Astrocyte (in vitro differentiated cells and primary cell): ENCODE measurements at regions not wholly inside any gene's neighbourhood (a gene's known extent, or its start where the extent isn't known, plus 50 kb on each side); places are given as distances from the start of the nearest gene placed in this dataset.

ENCODE experiments used
- DNase-seq: peaks from one replicate; pipeline ENCODE4 v3.0.0-alpha.2; 2010; ENCODE audit warnings: low read depth
- FAIRE-seq: peaks from 2 replicates; lab custom pipeline; 2011; peaks lifted over from hg19 to GRCh38; lab: Jason Lieb, UNC
- H2AFZ ChIP-seq: 2 replicates; pipeline ENCODE4 v1.6.0; 2012; ENCODE audit warnings: low read depth, low read length, inconsistent platforms
- H3K27ac ChIP-seq: 2 replicates; pipeline ENCODE4 v1.5.1; 2011; ENCODE audit warnings: low read depth, low read length, inconsistent platforms
- H3K27me3 ChIP-seq: 2 replicates; pipeline ENCODE4 v1.6.0; 2011; ENCODE audit warnings: low read length, inconsistent platforms; ENCODE audit not compliant: insufficient read depth
- H3K36me3 ChIP-seq: 2 replicates; pipeline ENCODE4 v1.5.1; 2011; ENCODE audit warnings: low read length, inconsistent platforms; ENCODE audit not compliant: insufficient read depth
- H3K4me1 ChIP-seq: 2 replicates; pipeline ENCODE4 v1.5.1; 2011; ENCODE audit warnings: low read length, inconsistent platforms; ENCODE audit not compliant: insufficient read depth
- H3K4me2 ChIP-seq: 2 replicates; pipeline ENCODE4 v1.6.0; 2012; ENCODE audit warnings: low read length, inconsistent platforms
- H3K4me3 ChIP-seq: 2 replicates; pipeline ENCODE4 v1.5.1; 2011; ENCODE audit warnings: low read depth, mild to moderate bottlenecking, low read length, inconsistent platforms; ENCODE audit not compliant: insufficient read depth
- H3K79me2 ChIP-seq: 2 replicates; pipeline ENCODE4 v1.6.0; 2012; ENCODE audit warnings: mild to moderate bottlenecking, low read length, inconsistent platforms; ENCODE audit not compliant: insufficient read depth
- H3K9ac ChIP-seq: 2 replicates; pipeline ENCODE4 v1.6.0; 2012; ENCODE audit warnings: mild to moderate bottlenecking, low read length, inconsistent platforms
- H3K9me3 ChIP-seq: 2 replicates; pipeline ENCODE4 v1.5.1; 2012; ENCODE audit warnings: low read depth, mild to moderate bottlenecking, low read length, inconsistent platforms; ENCODE audit not compliant: insufficient read depth
- H4K20me1 ChIP-seq: 2 replicates; pipeline ENCODE4 v1.6.0; 2012; ENCODE audit warnings: low read length, inconsistent platforms; ENCODE audit not compliant: insufficient read depth
- H3K27ac Mint-ChIP-seq: one replicate; pipeline ENCODE4 v1.8.0; 2021; ENCODE audit warnings: mild to moderate bottlenecking, mixed read lengths; ENCODE audit not compliant: unreplicated experiment
- H3K27me3 Mint-ChIP-seq: one replicate; pipeline ENCODE4 v1.8.0; 2021; ENCODE audit warnings: low read depth, mixed read lengths; ENCODE audit not compliant: unreplicated experiment
- H3K36me3 Mint-ChIP-seq: one replicate; pipeline ENCODE4 v1.8.0; 2021; ENCODE audit warnings: low read depth, mixed read lengths; ENCODE audit not compliant: unreplicated experiment
- H3K4me1 Mint-ChIP-seq: one replicate; pipeline ENCODE4 v1.8.0; 2021; ENCODE audit warnings: low read depth, mixed read lengths; ENCODE audit not compliant: unreplicated experiment
- H3K4me3 Mint-ChIP-seq: one replicate; pipeline ENCODE4 v1.8.0; 2021; ENCODE audit warnings: mild to moderate bottlenecking, moderate library complexity, mixed read lengths; ENCODE audit not compliant: unreplicated experiment
- H3K9me3 Mint-ChIP-seq: one replicate; pipeline ENCODE4 v1.8.0; 2021; ENCODE audit warnings: mild to moderate bottlenecking, mixed read lengths; ENCODE audit not compliant: unreplicated experiment
- CTCF ChIP-seq: IDR thresholded peaks from 2 replicates; pipeline ENCODE4 v1.5.1; 2011; ENCODE audit warnings: low read depth, mild to moderate bottlenecking, inconsistent platforms, low read length, moderate library complexity; ENCODE audit not compliant: insufficient read depth
- EZH2 ChIP-seq: IDR thresholded peaks from 2 replicates; pipeline ENCODE4 v1.6.1; 2012; ENCODE audit warnings: mild to moderate bottlenecking, low read length, inconsistent platforms; ENCODE audit not compliant: insufficient read depth

GRCh38 chr5:68369457-68370125 is 154.0 kb downstream of the PIK3R1 start:
- TF ChIP-seq EZH2: no peak
- no peak for TF ChIP-seq CTCF
- no peak overlapping the region for H3K4me3 Mint-ChIP-seq
- Histone ChIP-seq H3K79me2 (no peaks in the 10 kb centered on the region), H3K27me3 (no peaks in the 10 kb centered on the region), H3K4me1 (peaks cover 9% of the 10 kb centered on the region), H3K4me2 (no peak overlapping the region), H3K9ac (no peak overlapping the region), H2AFZ (no peak overlapping the region), H3K4me3 (no peak overlapping the region), H4K20me1 (no peaks in the 10 kb centered on the region), H3K36me3 (no peaks in the 10 kb centered on the region), H3K9me3 (no peaks in the 10 kb centered on the region), H3K27ac (no peak overlapping the region)
- H3K36me3 Mint-ChIP-seq: no peaks in the 10 kb centered on the region
- no peaks in the 10 kb centered on the region for H3K27me3 Mint-ChIP-seq
- FAIRE-seq (no peak), DNase-seq (no peak)
- peaks cover 10% of the 10 kb centered on the region for H3K4me1 Mint-ChIP-seq
- H3K9me3 Mint-ChIP-seq: peaks cover 2% of the 10 kb centered on the region
- H3K27ac Mint-ChIP-seq: no peak overlapping the region

GRCh38 chr5:68370196-68370595 is 154.6 kb downstream of the PIK3R1 start:
- Mint-ChIP-seq H3K27me3 (no peaks in the 10 kb centered on the region), H3K4me1 (peaks cover 10% of the 10 kb centered on the region), H3K27ac (no peak overlapping the region), H3K4me3 (no peak overlapping the region), H3K9me3 (peaks cover 2% of the 10 kb centered on the region), H3K36me3 (no peaks in the 10 kb centered on the region)
- Histone ChIP-seq H3K27ac (no peak overlapping the region), H3K27me3 (no peaks in the 10 kb centered on the region), H3K4me1 (peaks cover 9% of the 10 kb centered on the region), H3K79me2 (no peaks in the 10 kb centered on the region), H3K9ac (no peak overlapping the region), H3K36me3 (no peaks in the 10 kb centered on the region), H3K4me2 (no peak overlapping the region), H4K20me1 (no peaks in the 10 kb centered on the region), H2AFZ (no peak overlapping the region), H3K9me3 (no peaks in the 10 kb centered on the region), H3K4me3 (no peak overlapping the region)
- DNase-seq: no peak
- TF ChIP-seq EZH2: no peak
- no peak for TF ChIP-seq CTCF
- FAIRE-seq: no peak

- no peaks in the 10 kb centered on the region for H3K36me3 ChIP-seq
- no peaks in the 10 kb centered on the region for H3K27me3 ChIP-seq
- H3K4me2 ChIP-seq: no peak overlapping the region
- no peaks in the 10 kb centered on the region for H4K20me1 ChIP-seq
- H3K4me3 ChIP-seq: no peak overlapping the region
- H3K9ac ChIP-seq: no peak overlapping the region
- no peaks in the 10 kb centered on the region for H3K9me3 ChIP-seq
- H3K36me3 Mint-ChIP-seq: no peaks in the 10 kb centered on the region
- H3K9me3 Mint-ChIP-seq: peaks cover 2% of the 10 kb centered on the region
- H3K4me1 Mint-ChIP-seq: peaks cover 10% of the 10 kb centered on the region
- peaks cover 9% of the 10 kb centered on the region for H3K4me1 ChIP-seq
- no peaks in the 10 kb centered on the region for H3K79me2 ChIP-seq
- H3K27ac ChIP-seq: no peak overlapping the region
- no peaks in the 10 kb centered on the region for H3K27me3 Mint-ChIP-seq
- DNase-seq (no peak), FAIRE-seq (no peak)
- no peak overlapping the region for H3K4me3 Mint-ChIP-seq
- H2AFZ ChIP-seq: no peak overlapping the region
- TF ChIP-seq CTCF (no peak), EZH2 (no peak)
- H3K27ac Mint-ChIP-seq: no peak overlapping the region
Observed at GRCh38 chr5:68371607-68372006, 156.1 kb downstream of the PIK3R1 start.
